ENCODE measurements at regions not wholly inside any gene's neighbourhood (a gene's known extent, or its start where the extent isn't known, plus 50 kb on each side); places are given as distances from the start of the nearest gene placed in this dataset.

GRCh38 chr10:62926407-62926806 is 110.2 kb upstream of the EGR2 start:
- no peak for DNase-seq (ENCODE audit: low spot score)

- no peak for DNase-seq (ENCODE audit: low spot score)
These were observed 108.2 kb upstream of the EGR2 start for GRCh38 chr10:62924344-62924748.

DNA sequence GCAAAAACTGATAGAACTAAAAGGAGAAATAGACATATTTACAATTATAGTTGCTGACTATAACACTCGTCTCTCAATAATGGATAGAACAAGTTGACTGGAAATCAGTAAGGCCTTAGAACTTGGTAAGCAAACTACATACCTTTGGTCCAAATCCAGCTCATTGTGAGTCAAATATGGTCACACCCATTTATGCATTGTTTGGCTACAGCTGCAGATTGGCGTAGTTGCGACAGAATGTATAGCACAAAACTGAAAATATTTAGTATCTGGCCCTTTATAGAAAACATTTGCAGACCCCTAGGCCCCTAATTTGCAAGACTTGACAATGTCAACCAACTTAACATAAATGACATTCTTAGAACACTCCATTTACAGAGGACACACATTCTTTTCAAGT is 103.6 kb upstream of the EGR2 start:
- no peak for DNase-seq (ENCODE audit: low spot score)

DNA sequence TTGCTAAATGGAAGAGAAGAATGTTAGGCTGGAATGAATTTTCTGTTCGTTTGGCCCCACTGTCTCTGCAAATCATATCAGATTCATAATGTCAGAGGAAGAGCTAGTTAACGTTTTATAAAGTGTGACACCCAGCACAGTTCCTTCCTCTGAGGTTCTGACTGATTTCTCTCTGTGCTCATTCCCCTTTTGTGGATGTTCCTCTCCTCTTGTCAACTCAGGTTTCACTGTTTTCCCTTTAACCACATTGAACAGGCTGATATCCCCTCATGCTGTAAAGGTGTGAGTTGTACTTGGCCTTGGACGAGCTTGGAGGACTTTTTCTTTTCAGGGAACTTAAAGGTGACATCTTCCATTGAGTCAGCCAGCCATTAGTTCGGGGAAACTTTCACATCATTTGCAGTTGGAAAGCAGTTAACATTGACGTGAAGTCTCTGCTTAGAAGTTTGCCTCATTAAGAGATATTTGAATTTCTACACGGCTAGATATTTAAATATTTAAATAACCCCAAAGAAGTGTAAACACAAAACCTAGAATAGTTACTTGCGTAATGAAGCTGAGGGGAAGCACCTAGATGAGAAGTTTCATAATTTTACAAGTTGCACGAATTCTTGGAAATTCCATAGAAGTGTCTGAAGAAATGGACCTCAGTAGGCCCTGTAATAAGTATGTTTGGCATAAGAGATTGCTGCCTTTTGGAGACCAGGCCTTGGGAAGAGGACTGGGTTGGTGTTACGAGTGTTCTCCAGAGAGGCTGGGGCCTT is 101.5 kb upstream of the EGR2 start:
- no peak for DNase-seq (ENCODE audit: low spot score)

GRCh38 chr10:62916141-62916603 is 100.0 kb upstream of the EGR2 start:
- DNase-seq (ENCODE audit: low spot score), result no peak

DNA sequence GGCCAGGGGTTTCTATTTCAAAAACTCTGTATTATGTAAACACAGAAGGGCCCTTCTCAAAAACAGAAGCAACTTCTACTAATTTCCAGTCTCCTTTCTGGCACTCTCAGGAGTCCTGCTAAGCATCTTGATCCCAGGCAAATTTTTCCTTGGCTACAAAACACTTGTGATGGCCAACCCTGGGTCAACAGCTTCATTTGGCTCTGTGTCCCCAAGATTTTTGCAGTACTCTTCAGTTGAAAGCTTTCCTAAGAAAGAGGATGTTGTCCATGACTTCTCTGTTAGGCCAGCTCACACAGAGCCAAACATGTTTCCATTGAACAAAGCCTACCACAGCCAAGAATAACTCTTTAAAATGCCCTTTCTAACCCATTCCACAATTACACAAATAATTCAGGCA is 99.0 kb upstream of the EGR2 start:
- no peak for DNase-seq (ENCODE audit: low spot score)

GRCh38 chr10:62912086-62912485 is 95.9 kb upstream of the EGR2 start:
- no peak for DNase-seq (ENCODE audit: low spot score)

- DNase-seq (ENCODE audit: low spot score), result no peak
These were observed 95.2 kb upstream of the EGR2 start for GRCh38 chr10:62911210-62911963.

- no peak for DNase-seq (ENCODE audit: low spot score)
These were observed 91.5 kb upstream of the EGR2 start for GRCh38 chr10:62907470-62908212.

- no peak for DNase-seq (ENCODE audit: low spot score)
These were observed 88.2 kb upstream of the EGR2 start for GRCh38 chr10:62904281-62904875.

DNA sequence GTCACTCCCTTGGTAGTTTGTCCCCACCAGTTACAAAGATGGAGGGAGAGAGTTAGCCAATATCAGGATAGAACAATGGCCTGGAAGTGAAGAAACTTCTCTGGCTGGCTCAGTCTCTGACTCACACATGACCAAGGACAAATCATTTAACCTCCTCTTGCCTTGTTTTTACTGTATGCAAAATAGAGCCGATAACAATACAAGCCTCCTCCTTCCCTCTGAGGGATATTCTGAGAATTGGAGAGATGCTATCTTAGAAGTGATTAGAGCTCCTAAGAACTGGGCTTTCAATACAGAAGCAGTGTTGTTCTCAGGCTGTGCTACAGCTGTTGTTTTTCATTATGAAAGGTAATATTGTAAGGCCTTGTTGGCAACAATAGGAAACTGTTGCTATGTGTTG is 87.7 kb upstream of the EGR2 start:
- peak; percentile 12 for DNase-seq (ENCODE audit: low spot score)

DNA sequence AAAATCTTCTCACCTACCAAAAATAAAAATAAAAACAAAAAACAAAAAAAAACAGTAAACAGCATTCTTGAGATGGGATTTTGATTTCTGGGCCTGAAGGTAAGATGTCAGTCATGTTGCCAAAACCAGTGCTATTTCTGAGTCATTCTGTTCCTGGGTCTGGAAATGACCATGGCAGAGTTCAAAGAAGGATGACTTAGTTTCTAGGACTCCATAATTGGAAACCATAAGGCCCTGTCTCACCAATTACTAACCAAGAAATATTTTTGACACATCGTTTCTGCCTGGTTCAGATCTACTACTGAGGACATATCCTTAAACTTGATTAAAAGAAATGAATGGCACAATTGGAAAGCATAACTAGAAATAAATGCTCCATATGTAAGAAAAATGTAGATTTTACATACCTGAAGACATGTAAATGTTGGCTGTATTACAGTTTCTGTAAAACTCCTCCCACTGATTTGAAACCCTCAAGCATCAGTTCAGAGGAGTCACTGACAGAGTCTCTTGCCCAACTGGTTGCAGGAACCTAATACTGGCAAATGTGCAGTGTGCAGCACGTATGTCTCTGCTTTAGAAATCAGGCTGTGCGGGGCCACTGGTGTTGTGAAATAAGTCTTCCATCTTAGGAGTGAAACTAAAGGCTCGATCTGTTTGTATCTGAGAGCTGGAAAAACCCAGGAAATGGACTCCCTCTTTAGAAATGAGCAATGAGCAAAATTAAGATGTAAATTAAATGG is 84.8 kb upstream of the EGR2 start:
- DNase-seq (ENCODE audit: low spot score), result no peak

DNA sequence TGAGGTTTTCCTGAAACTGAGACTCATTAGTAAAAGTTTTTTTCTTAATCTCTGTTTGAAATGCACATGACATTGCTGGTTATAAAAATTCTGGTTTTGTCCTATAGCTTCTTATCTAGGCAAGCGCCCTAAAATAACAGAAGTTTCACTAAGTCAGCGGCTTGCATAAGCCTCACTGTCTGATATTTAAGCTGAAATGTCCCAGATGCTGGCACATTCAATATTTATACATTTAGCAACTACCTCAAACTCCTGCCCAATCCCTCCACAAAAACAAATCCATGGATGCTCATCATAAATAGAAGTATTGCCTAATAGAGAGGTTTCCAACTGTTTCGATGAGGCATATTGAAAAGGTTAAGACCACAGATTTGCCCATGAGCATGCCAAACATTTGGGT is 83.1 kb upstream of the EGR2 start:
- no peak for DNase-seq (ENCODE audit: low spot score)

DNA sequence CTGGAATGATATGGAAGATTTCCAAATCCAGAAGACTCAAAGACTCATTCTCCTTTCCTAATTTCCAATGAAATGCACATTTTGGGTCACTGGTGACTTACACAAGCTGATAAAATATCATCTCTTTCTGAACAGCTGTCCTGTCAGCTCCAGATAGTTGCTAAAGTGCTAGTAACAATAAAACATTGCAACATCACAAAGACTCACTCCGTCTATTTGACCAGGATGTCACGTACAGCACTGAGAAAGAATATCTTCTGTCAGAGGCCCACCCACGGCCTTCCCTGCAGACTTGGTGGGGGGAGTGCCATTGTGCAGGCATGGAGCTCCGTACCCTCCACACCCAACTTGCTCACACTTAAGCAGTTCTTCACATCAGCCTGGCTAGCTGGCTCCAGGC is 78.9 kb upstream of the EGR2 start:
- no peak for DNase-seq (ENCODE audit: low spot score)

DNA sequence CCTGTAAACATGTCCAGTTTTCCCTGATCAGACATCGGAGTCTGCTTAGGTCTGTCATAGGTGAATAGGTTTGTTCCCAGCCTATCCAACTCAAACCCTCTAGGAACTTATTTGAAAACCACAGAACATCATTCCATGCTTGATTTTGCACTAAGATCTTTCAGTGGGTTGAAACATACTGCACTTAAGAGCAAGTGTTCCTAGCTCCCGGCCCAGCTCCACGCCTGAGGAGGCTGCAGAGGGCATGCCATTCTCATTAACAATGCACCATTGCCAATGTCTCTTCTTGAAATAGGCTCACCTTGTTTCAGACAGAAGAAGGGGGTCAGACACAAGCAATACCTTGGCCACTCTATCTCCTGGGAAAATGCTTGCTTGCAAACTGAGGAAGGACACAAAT is 78.0 kb upstream of the EGR2 start:
- no peak for DNase-seq (ENCODE audit: low spot score)

DNA sequence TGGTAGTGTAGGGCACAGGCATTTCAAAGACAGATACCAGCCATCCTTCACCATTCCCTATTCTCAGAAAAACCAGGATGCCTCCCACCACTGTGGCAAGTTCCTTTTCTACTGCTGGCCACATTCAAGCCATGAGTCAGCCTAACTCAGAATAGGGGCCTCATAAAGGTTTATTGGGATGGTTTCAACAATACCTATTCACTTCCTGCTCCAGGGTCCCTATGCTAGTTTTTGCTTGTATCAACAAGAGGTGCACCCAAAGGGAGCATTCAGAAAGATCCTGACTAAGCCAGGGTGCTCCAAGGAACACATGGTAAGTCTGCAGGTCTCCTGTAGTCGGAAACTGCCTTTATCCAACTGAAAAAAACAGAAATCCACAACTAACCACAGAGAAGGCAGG is 76.9 kb upstream of the EGR2 start:
- DNase-seq (ENCODE audit: low spot score), result no peak

GRCh38 chr10:62890395-62890794 is 74.2 kb upstream of the EGR2 start:
- no peak for DNase-seq (ENCODE audit: low spot score)

- no peak for DNase-seq (ENCODE audit: low spot score)
These were observed 71.5 kb upstream of the EGR2 start for GRCh38 chr10:62887642-62888041.

GRCh38 chr10:62885684-62886461 is 69.7 kb upstream of the EGR2 start:
- peak; percentile 78 for DNase-seq (ENCODE audit: low spot score)

- no peak for DNase-seq (ENCODE audit: low spot score)
These were observed 64.0 kb upstream of the EGR2 start for GRCh38 chr10:62880162-62880561.

GRCh38 chr10:62873866-62874265 is 57.7 kb upstream of the EGR2 start:
- no peak for DNase-seq (ENCODE audit: low spot score)
